IMR-90 (cell line): ENCODE measurements at regions not wholly inside any gene's neighbourhood (a gene's known extent, or its start where the extent isn't known, plus 50 kb on each side); places are given as distances from the start of the nearest gene placed in this dataset.
A peak's percentile ranks its signal among the peaks of the same experiment; 100 is the strongest.

ENCODE experiments used
- ATAC-seq: fragments of 200-7000 bp; cut with Tn5 transposase; 2 replicates; pipeline ENCODE4 v1.9.1; 2020; ENCODE audit warnings: low read depth, mild to moderate bottlenecking, moderate library complexity
- BruUV-seq: library from RNA; stranded (reverse); fragments of 400-500 nt; replicated peaks from 2 replicates; lab custom pipeline; 2021; lab: Mats Ljungman, UMichigan
- CTCF ChIA-PET: fragments of 300-600 bp; formaldehyde crosslinking; extraction: SDS; loops from one replicate; lab custom pipeline; 2021; ENCODE audit warnings: antibody characterized with exemption; lab: Yijun Ruan, JAX
- POLR2A ChIA-PET: fragments of 300-600 bp; sonication (Branson Sonifier 250); formaldehyde crosslinking; loops from one replicate; lab custom pipeline; 2022; ENCODE audit warnings: antibody characterized with exemption; ENCODE audit not compliant: unreplicated experiment; lab: Charles Lee
- DNase-seq: peaks from one replicate; pipeline ENCODE4 v3.0.0; 2013
- H2AFZ ChIP-seq: replicated peaks from 2 replicates; pipeline ENCODE3; 2013; ENCODE audit warnings: low read length, mild to moderate bottlenecking; ENCODE audit not compliant: poor library complexity
- H2AK5ac ChIP-seq: 2 replicates; pipeline ENCODE4 v1.6.1; 2013; ENCODE audit warnings: low read depth, low read length, inconsistent platforms
- H2AK9ac ChIP-seq: replicated peaks from 2 replicates; pipeline ENCODE3; 2013; ENCODE audit warnings: mild to moderate bottlenecking, low read depth, low read length, moderate library complexity; ENCODE audit not compliant: poor library complexity
- H2BK120ac ChIP-seq: 2 replicates; pipeline ENCODE4 v1.6.1; 2013; ENCODE audit warnings: low read depth, low read length, inconsistent platforms
- H2BK15ac ChIP-seq: 3 replicates; pipeline ENCODE4 v1.6.1; 2013; ENCODE audit warnings: low read depth, low read length, inconsistent platforms
- H2BK20ac ChIP-seq: 2 replicates; pipeline ENCODE4 v1.6.1; 2013; ENCODE audit warnings: low read depth, mild to moderate bottlenecking, inconsistent platforms, low read length, moderate library complexity
- H2BK5ac ChIP-seq: 2 replicates; pipeline ENCODE4 v1.6.1; 2013; ENCODE audit warnings: mild to moderate bottlenecking, low read depth, low read length, inconsistent platforms; ENCODE audit not compliant: poor library complexity, severe bottlenecking
- H3K14ac ChIP-seq: replicated peaks from 2 replicates; pipeline ENCODE4 v1.6.1; 2013; ENCODE audit warnings: low read depth, low read length, inconsistent platforms
- H3K18ac ChIP-seq: 2 replicates; pipeline ENCODE4 v1.6.1; 2013; ENCODE audit warnings: low read depth, low read length, control low read depth
- H3K23ac ChIP-seq: 2 replicates; pipeline ENCODE4 v1.6.1; 2013; ENCODE audit warnings: low read depth, low read length, inconsistent platforms
- H3K27ac ChIP-seq: 2 replicates; pipeline ENCODE4 v1.5.1; 2013; ENCODE audit warnings: mild to moderate bottlenecking, control low read depth, low read length; ENCODE audit not compliant: insufficient read depth
- H3K27me3 ChIP-seq: 2 replicates; pipeline ENCODE4 v1.6.1; 2013; ENCODE audit warnings: low read length; ENCODE audit not compliant: control insufficient read depth, insufficient read depth
- H3K36me3 ChIP-seq: 2 replicates; pipeline ENCODE4 v1.6.1; 2013; ENCODE audit warnings: low read length, mixed read lengths; ENCODE audit not compliant: control insufficient read depth, insufficient read depth
- H3K4ac ChIP-seq: 2 replicates; pipeline ENCODE4 v1.6.1; 2013; ENCODE audit warnings: low read depth, low read length, inconsistent platforms
- H3K4me1 ChIP-seq: 2 replicates; pipeline ENCODE4 v1.6.1; 2013; ENCODE audit warnings: low read length, mixed read lengths; ENCODE audit not compliant: control insufficient read depth, insufficient read depth
- H3K4me2 ChIP-seq: 2 replicates; pipeline ENCODE4 v1.6.1; 2013; ENCODE audit warnings: low read depth, mild to moderate bottlenecking, control low read depth, low read length, moderate library complexity
- H3K4me3 ChIP-seq: 2 replicates; pipeline ENCODE4 v1.5.1; 2013; ENCODE audit warnings: low read depth, mild to moderate bottlenecking, control low read depth, low read length, moderate library complexity; ENCODE audit not compliant: insufficient read depth
- H3K56ac ChIP-seq: 2 replicates; pipeline ENCODE4 v1.6.1; 2013; ENCODE audit warnings: low read length, inconsistent platforms; ENCODE audit not compliant: insufficient read depth; ENCODE audit errors: extremely low read depth
- H3K79me1 ChIP-seq, 2 experiments: 2 replicates each; pipeline ENCODE4 v1.6.1; 2013; ENCODE audit warnings: low read length in 2 of 2, inconsistent platforms in 1 of 2, low read depth in 1 of 2
- H3K9ac ChIP-seq: 2 replicates; pipeline ENCODE4 v1.6.1; 2013; ENCODE audit warnings: low read depth, low read length, control low read depth
- H3K9me1 ChIP-seq: 2 replicates; pipeline ENCODE4 v1.6.1; 2013; ENCODE audit warnings: low read length, inconsistent platforms; ENCODE audit not compliant: insufficient read depth
- H3K9me3 ChIP-seq: 2 replicates; pipeline ENCODE4 v1.6.1; 2013; ENCODE audit warnings: low read length; ENCODE audit not compliant: control insufficient read depth, insufficient read depth
- H4K20me1 ChIP-seq: 2 replicates; pipeline ENCODE4 v1.6.1; 2013; ENCODE audit warnings: low read length, inconsistent platforms; ENCODE audit not compliant: insufficient read depth
- H4K5ac ChIP-seq: 2 replicates; pipeline ENCODE4 v1.6.1; 2013; ENCODE audit warnings: mild to moderate bottlenecking, low read depth, low read length, control low read depth
- H4K8ac ChIP-seq, 2 experiments: 2 replicates each; pipeline ENCODE4 v1.6.1; 2013; ENCODE audit warnings: low read depth in 2 of 2, low read length in 2 of 2, control low read depth in 1 of 2, inconsistent platforms in 1 of 2
- H4K91ac ChIP-seq: 2 replicates; pipeline ENCODE4 v1.6.1; 2013; ENCODE audit warnings: low read depth, low read length, inconsistent platforms; ENCODE audit not compliant: insufficient read depth
- CEBPB ChIP-seq: IDR thresholded peaks from 2 replicates; pipeline ENCODE4 v1.6.1; 2012; ENCODE audit warnings: low read depth, low read length, improper control_type of control experiment
- CHD1 ChIP-seq: IDR thresholded peaks from 2 replicates; pipeline ENCODE4 v1.6.1; 2012; ENCODE audit warnings: low read depth, low read length, improper control_type of control experiment
- ELK1 ChIP-seq: fragments of 150-350 bp; IDR thresholded peaks from 2 replicates; pipeline ENCODE4 v1.6.1; 2016; ENCODE audit warnings: low read depth, mild to moderate bottlenecking, low read length, moderate library complexity, borderline replicate concordance
- FOS ChIP-seq: fragments of 150-350 bp; IDR thresholded peaks from 2 replicates; pipeline ENCODE4 v1.6.1; 2016; ENCODE audit warnings: low read depth, low read length
- MAFK ChIP-seq: IDR thresholded peaks from 2 replicates; pipeline ENCODE4 v1.6.1; 2012; ENCODE audit warnings: low read depth, low read length, improper control_type of control experiment
- MAZ ChIP-seq: IDR thresholded peaks from 2 replicates; pipeline ENCODE4 v1.6.1; 2012; ENCODE audit warnings: low read depth, mild to moderate bottlenecking, low read length, improper control_type of control experiment, moderate library complexity, borderline replicate concordance
- MXI1 ChIP-seq: IDR thresholded peaks from 2 replicates; pipeline ENCODE4 v1.6.1; 2012; ENCODE audit warnings: low read depth, mild to moderate bottlenecking, low read length, moderate library complexity, borderline replicate concordance
- NFE2L2 ChIP-seq: fragments of 150-350 bp; IDR thresholded peaks from 2 replicates; pipeline ENCODE4 v1.6.1; 2016; ENCODE audit warnings: low read depth, mild to moderate bottlenecking, low read length
- POLR2A ChIP-seq: IDR thresholded peaks from 2 replicates; pipeline ENCODE4 v1.6.1; 2012; ENCODE audit warnings: mild to moderate bottlenecking, low read depth, low read length
- RAD21 ChIP-seq: IDR thresholded peaks from 2 replicates; pipeline ENCODE4 v1.6.1; 2012; ENCODE audit warnings: low read length, improper control_type of control experiment
- RCOR1 ChIP-seq: IDR thresholded peaks from 2 replicates; pipeline ENCODE4 v1.6.1; 2012; ENCODE audit warnings: mild to moderate bottlenecking, low read length, improper control_type of control experiment; ENCODE audit not compliant: insufficient replicate concordance
- RFX5 ChIP-seq: IDR thresholded peaks from 2 replicates; pipeline ENCODE4 v1.8.0; 2012; ENCODE audit warnings: low read depth, mild to moderate bottlenecking, low read length, moderate library complexity
- SMC3 ChIP-seq: fragments of 150-350 bp; IDR thresholded peaks from 2 replicates; pipeline ENCODE4 v1.6.1; 2016; ENCODE audit warnings: low read depth, mild to moderate bottlenecking, antibody characterized with exemption, low read length, moderate library complexity
- USF2 ChIP-seq: fragments of 150-350 bp; IDR thresholded peaks from 2 replicates; pipeline ENCODE4 v1.6.1; 2017; ENCODE audit warnings: mild to moderate bottlenecking, antibody characterized with exemption, low read length, low read depth
- WGBS, 2 experiments: methylation state at CpG; one replicate each; pipeline versions ENCODE4 v1.1.5 to v1.1.7; 2013; ENCODE audit warnings: missing lambda C conversion rate in 2 of 2; ENCODE audit not compliant: insufficient read length in 1 of 2; ENCODE audit errors: extremely low coverage in 2 of 2; 5-methylcytosine and 5-hydroxymethylcytosine counted together
- dilution Hi-C: fragments of 300-500 bp; cut with HindIII; formaldehyde crosslinking; loops from one replicate; pipeline ENCODE4 v1.14.3; 2018; ENCODE audit warnings: low sequenced_read_pairs; ENCODE audit not compliant: unreplicated experiment
- in situ Hi-C: fragments of 300-500 bp; cut with MboI; formaldehyde crosslinking; loops from 3 replicates; pipeline ENCODE4 v1.14.3; 2019; ENCODE audit warnings: low sequenced_read_pairs, inconsistent platforms, mixed read lengths
- intact Hi-C: fragments of 100-400 bp; cut with micrococcal nuclease; formaldehyde crosslinking; loops from 2 replicates; pipeline ENCODE4 v1.10.0; 2022

DNA sequence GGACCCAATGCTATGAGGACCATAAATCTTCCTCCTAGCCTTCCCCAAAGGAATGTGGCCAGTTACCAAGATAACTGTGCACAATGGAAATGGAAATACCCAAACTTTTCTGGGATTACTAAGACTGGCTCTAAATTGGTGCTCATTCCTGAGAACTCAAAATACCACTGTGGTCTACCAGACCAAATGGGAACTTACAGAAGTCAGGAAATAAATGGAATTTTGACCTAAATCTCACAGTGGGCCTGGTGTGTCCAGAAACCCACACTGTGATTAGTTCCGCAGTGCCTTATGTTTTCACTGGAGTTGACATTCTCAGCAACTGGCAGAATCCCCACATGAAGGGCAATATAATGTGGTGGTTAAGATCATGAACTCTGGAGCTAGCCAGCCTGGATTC is 99.4 kb upstream of the ZC3H12C start:
- no peaks in the 10 kb centered on the region for H3K4me1 ChIP-seq

More for the DNA sequence above, 99.4 kb upstream of the ZC3H12C start:
- H4K20me1 ChIP-seq, result no peaks in the 10 kb centered on the region
- H3K4me3 ChIP-seq, result no peak overlapping the region
- WGBS, 2 experiments, result no CpG with 5 or more reads among the region's 1 CpG
- no peak for ATAC-seq
- intact Hi-C loops, result no loop called here
- no peaks in the 10 kb centered on the region for H3K9me3 ChIP-seq
- no peak overlapping the region for H3K4ac ChIP-seq
- no peak overlapping the region for H3K9ac ChIP-seq
- H3K14ac ChIP-seq, result no peak overlapping the region
- no peak overlapping the region for H4K8ac ChIP-seq
- CTCF ChIA-PET, result no interaction called here
- BruUV-seq, result no TSS peak
- no peak overlapping the region for H3K4me2 ChIP-seq
- no peak overlapping the region for H4K91ac ChIP-seq
- H2AFZ ChIP-seq, result no peak overlapping the region
- DNase-seq, result peak; percentile 13
- POLR2A ChIA-PET, result no interaction called here
- H2BK120ac ChIP-seq, result no peak overlapping the region
- no peak overlapping the region for H2AK5ac ChIP-seq
- no peak for TF ChIP-seq RFX5
- no peak for TF ChIP-seq POLR2A
- no peak for TF ChIP-seq RCOR1
- no peak for TF ChIP-seq SMC3
- no peak for TF ChIP-seq MAFK
- no peak for TF ChIP-seq MAZ
- no peak for TF ChIP-seq FOS
- TF ChIP-seq USF2, result no peak
- no peak for TF ChIP-seq NFE2L2
- TF ChIP-seq ELK1, result no peak
- TF ChIP-seq RAD21, result no peak
- TF ChIP-seq CHD1, result no peak
- no peak for TF ChIP-seq MXI1
- no peak for TF ChIP-seq CEBPB
- H2BK20ac ChIP-seq, result no peak overlapping the region
- no peak overlapping the region for H2BK5ac ChIP-seq
- in situ Hi-C loops, result no loop called here
- H3K56ac ChIP-seq, result no peak overlapping the region
- no peak overlapping the region for H3K23ac ChIP-seq
- H4K5ac ChIP-seq, result no peak overlapping the region
- no peak overlapping the region for H2AK9ac ChIP-seq
- H3K9me1 ChIP-seq, result no peaks in the 10 kb centered on the region; the same call in 1 of the 2 replicates
- dilution Hi-C loops, result no loop called here
- H3K79me1 ChIP-seq, result no peaks in the 10 kb centered on the region
- no peak overlapping the region for H2BK15ac ChIP-seq
- H3K27me3 ChIP-seq, result 0 out of 2 replicates have a peak, but pooled peaks cover 1% of the 10 kb centered on the region
- H3K27ac ChIP-seq, result no peak overlapping the region
- H3K18ac ChIP-seq, result no peak overlapping the region
- H3K36me3 ChIP-seq, result no peaks in the 10 kb centered on the region
